HG03521 (cell line): ENCODE measurements at regions not wholly inside any gene's neighbourhood (a gene's known extent, or its start where the extent isn't known, plus 50 kb on each side); places are given as distances from the start of the nearest gene placed in this dataset.
"Not testable (repeated sequence)": the region's sequence is repeated elsewhere in the genome, so short reads cannot be mapped to it uniquely, and the experiment has no call there.

ENCODE experiments used
- ATAC-seq: cut with Tn5 transposase; IDR thresholded peaks from one replicate; pipeline ENCODE4 v1.9.1; 2021; ENCODE audit warnings: mild to moderate bottlenecking, moderate library complexity; ENCODE audit not compliant: unreplicated experiment

GRCh38 chr6:81145506-81145905 is 607.0 kb downstream of the TENT5A start:
- no peak for ATAC-seq

- no peak for ATAC-seq
These were observed 608.1 kb downstream of the TENT5A start for GRCh38 chr6:81144346-81144745.

- no peak for ATAC-seq
These were observed 614.2 kb downstream of the TENT5A start for GRCh38 chr6:81138236-81138635.

GRCh38 chr6:81130969-81131368 is 621.5 kb downstream of the TENT5A start:
- no peak for ATAC-seq

- no peak for ATAC-seq
These were observed 622.4 kb downstream of the TENT5A start for GRCh38 chr6:81130061-81130460.

GRCh38 chr6:81128671-81129070 is 623.8 kb downstream of the TENT5A start:
- ATAC-seq: no peak

GRCh38 chr6:81126150-81126549 is 626.3 kb downstream of the TENT5A start:
- ATAC-seq: no peak

- no peak for ATAC-seq
These were observed 632.2 kb downstream of the TENT5A start for GRCh38 chr6:81120280-81120679.

- no peak for ATAC-seq
These were observed 646.5 kb downstream of the TENT5A start for GRCh38 chr6:81105998-81106397.

GRCh38 chr6:81098109-81098814 is 654.2 kb downstream of the TENT5A start:
- ATAC-seq: no peak

GRCh38 chr6:81096464-81096863 is 656.0 kb downstream of the TENT5A start:
- not testable (repeated sequence) for ATAC-seq

GRCh38 chr6:81093051-81093450 is 659.4 kb downstream of the TENT5A start:
- no peak for ATAC-seq

GRCh38 chr6:81088145-81088544 is 664.3 kb downstream of the TENT5A start:
- ATAC-seq: no peak

GRCh38 chr6:81086991-81087390 is 665.5 kb downstream of the TENT5A start:
- no peak for ATAC-seq

- no peak for ATAC-seq
These were observed 667.1 kb downstream of the TENT5A start for GRCh38 chr6:81085431-81085790.

- no peak for ATAC-seq
These were observed 667.6 kb downstream of the TENT5A start for GRCh38 chr6:81084776-81085430.

GRCh38 chr6:81075974-81076373 is 676.5 kb downstream of the TENT5A start:
- ATAC-seq: no peak

- ATAC-seq: no peak
These were observed 679.2 kb downstream of the TENT5A start for GRCh38 chr6:81073318-81073717.

GRCh38 chr6:81071121-81071520 is 681.4 kb downstream of the TENT5A start:
- no peak for ATAC-seq

- ATAC-seq: no peak
These were observed 685.4 kb downstream of the TENT5A start for GRCh38 chr6:81067057-81067456.

GRCh38 chr6:81063891-81064290 is 688.6 kb downstream of the TENT5A start:
- ATAC-seq: no peak

- ATAC-seq: no peak
These were observed 698.4 kb downstream of the TENT5A start for GRCh38 chr6:81054036-81054435.

GRCh38 chr6:81051952-81052351 is 700.5 kb downstream of the TENT5A start:
- ATAC-seq: no peak
